HG02852 (cell line): ENCODE measurements at regions not wholly inside any gene's neighbourhood (a gene's known extent, or its start where the extent isn't known, plus 50 kb on each side); places are given as distances from the start of the nearest gene placed in this dataset.

Experiments used
- ATAC-seq: cut with Tn5 transposase; IDR thresholded peaks from one replicate; pipeline ENCODE4 v1.9.1; 2021; ENCODE audit warnings: mild to moderate bottlenecking, moderate library complexity; ENCODE audit not compliant: unreplicated experiment

- ATAC-seq: no peak
Measured at GRCh38 chr5:74112372-74113195, 486.6 kb downstream of the ARHGEF28 start.

GRCh38 chr5:74111764-74112163 lies 485.8 kb downstream of the ARHGEF28 start:
- ATAC-seq: no peak

GRCh38 chr5:74109344-74109743 lies 483.3 kb downstream of the ARHGEF28 start:
- no peak for ATAC-seq

- no peak for ATAC-seq
Measured at GRCh38 chr5:74107899-74108298, 481.9 kb downstream of the ARHGEF28 start.

GRCh38 chr5:74105126-74105780 lies 479.3 kb downstream of the ARHGEF28 start:
- no peak for ATAC-seq

- no peak for ATAC-seq
Measured at GRCh38 chr5:74103131-74104023, 477.4 kb downstream of the ARHGEF28 start.

GRCh38 chr5:74100268-74100665 lies 474.3 kb downstream of the ARHGEF28 start:
- no peak for ATAC-seq

- ATAC-seq: no peak
Measured at GRCh38 chr5:74099538-74100267, 473.7 kb downstream of the ARHGEF28 start.

- ATAC-seq: no peak
Measured at GRCh38 chr5:74098941-74099340, 472.9 kb downstream of the ARHGEF28 start.

- ATAC-seq: no peak
Measured at GRCh38 chr5:74098456-74098855, 472.5 kb downstream of the ARHGEF28 start.

- no peak for ATAC-seq
Measured at GRCh38 chr5:74096325-74096724, 470.3 kb downstream of the ARHGEF28 start.

- ATAC-seq: no peak
Measured at GRCh38 chr5:74095871-74096270, 469.9 kb downstream of the ARHGEF28 start.

GRCh38 chr5:74094782-74095108 lies 468.7 kb downstream of the ARHGEF28 start:
- ATAC-seq: no peak

- ATAC-seq: no peak
Measured at GRCh38 chr5:74094096-74094781, 468.2 kb downstream of the ARHGEF28 start.

- no peak for ATAC-seq
Measured at GRCh38 chr5:74093561-74093960, 467.6 kb downstream of the ARHGEF28 start.

- ATAC-seq: no peak
Measured at GRCh38 chr5:74092766-74093165, 466.8 kb downstream of the ARHGEF28 start.

- no peak for ATAC-seq
Measured at GRCh38 chr5:74085782-74086181, 459.8 kb downstream of the ARHGEF28 start.

- ATAC-seq: no peak
Measured at GRCh38 chr5:74085186-74085585, 459.2 kb downstream of the ARHGEF28 start.

- no peak for ATAC-seq
Measured at GRCh38 chr5:74083096-74083791, 457.2 kb downstream of the ARHGEF28 start.
